NCI-H128 (cell line): ENCODE measurements at regions not wholly inside any gene's neighbourhood (a gene's known extent, or its start where the extent isn't known, plus 50 kb on each side); places are given as distances from the start of the nearest gene placed in this dataset.
"Not testable (repeated sequence)": the region's sequence is repeated elsewhere in the genome, so short reads cannot be mapped to it uniquely, and the experiment has no call there.

Experiments
- DNase-seq: peaks from one replicate; lab custom pipeline; 2025; ENCODE audit not compliant: unreplicated experiment; lab: John Stamatoyannopoulos, UW

GRCh38 chr13:106102786-106103185, 432.7 kb downstream of the EFNB2 start:
- no peak for DNase-seq

- DNase-seq, result no peak
Observed at GRCh38 chr13:106101201-106101600, 434.3 kb downstream of the EFNB2 start.

- no peak for DNase-seq
Observed at GRCh38 chr13:106100171-106100919, 435.1 kb downstream of the EFNB2 start.

- no peak for DNase-seq
Observed at GRCh38 chr13:106099765-106100164, 435.7 kb downstream of the EFNB2 start.

GRCh38 chr13:106098778-106099177, 436.7 kb downstream of the EFNB2 start:
- no peak for DNase-seq

GRCh38 chr13:106096661-106097092, 438.8 kb downstream of the EFNB2 start:
- no peak for DNase-seq

GRCh38 chr13:106095919-106096318, 439.5 kb downstream of the EFNB2 start:
- DNase-seq, result no peak

- DNase-seq, result no peak
Observed at GRCh38 chr13:106095406-106095805, 440.1 kb downstream of the EFNB2 start.

GRCh38 chr13:106090001-106090400, 445.5 kb downstream of the EFNB2 start:
- DNase-seq, result no peak

GRCh38 chr13:106089261-106089980, 446.0 kb downstream of the EFNB2 start:
- no peak for DNase-seq

GRCh38 chr13:106088085-106088484, 447.4 kb downstream of the EFNB2 start:
- DNase-seq, result no peak

GRCh38 chr13:106087201-106087600, 448.3 kb downstream of the EFNB2 start:
- no peak for DNase-seq

GRCh38 chr13:106083620-106084350, 451.7 kb downstream of the EFNB2 start:
- no peak for DNase-seq

GRCh38 chr13:106081221-106081620, 454.2 kb downstream of the EFNB2 start:
- not testable (repeated sequence) for DNase-seq

- no peak for DNase-seq
Observed at GRCh38 chr13:106078191-106078590, 457.3 kb downstream of the EFNB2 start.

GRCh38 chr13:106077017-106077416, 458.4 kb downstream of the EFNB2 start:
- DNase-seq, result no peak

- DNase-seq, result no peak
Observed at GRCh38 chr13:106072014-106072413, 463.4 kb downstream of the EFNB2 start.

GRCh38 chr13:106063591-106064313, 471.7 kb downstream of the EFNB2 start:
- DNase-seq, result no peak

- DNase-seq, result no peak
Observed at GRCh38 chr13:106061781-106062180, 473.7 kb downstream of the EFNB2 start.

GRCh38 chr13:106056851-106057250, 478.6 kb downstream of the EFNB2 start:
- DNase-seq, result no peak

- no peak for DNase-seq
Observed at GRCh38 chr13:106052200-106052767, 483.2 kb downstream of the EFNB2 start.
